ENCODE measurements at regions not wholly inside any gene's neighbourhood (a gene's known extent, or its start where the extent isn't known, plus 50 kb on each side); places are given as distances from the start of the nearest gene placed in this dataset.
A peak's percentile ranks its signal among the peaks of the same experiment; 100 is the strongest.

DNA sequence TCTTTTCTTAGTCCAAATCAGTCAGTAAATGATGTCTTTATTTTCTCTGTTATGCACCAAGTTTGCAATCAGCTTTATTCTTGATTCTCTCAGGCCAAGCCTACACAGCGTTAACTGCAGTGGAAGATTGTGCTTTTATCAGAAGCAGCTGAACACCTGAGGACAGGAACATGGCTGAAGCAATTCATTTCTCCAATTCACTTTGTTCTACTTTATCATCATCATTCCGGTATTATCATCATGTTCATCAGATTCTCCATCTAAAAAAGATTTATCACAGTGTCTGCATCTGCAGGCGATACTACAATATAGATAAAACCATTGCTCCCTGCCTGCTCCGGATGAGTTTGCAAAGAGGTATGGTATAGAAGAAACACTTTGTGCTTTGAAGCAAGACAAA, 68.1 kb upstream of the STMND1 start:
- no peak overlapping the region for H3K27ac Mint-ChIP-seq (ENCODE audit: unreplicated experiment)

DNA sequence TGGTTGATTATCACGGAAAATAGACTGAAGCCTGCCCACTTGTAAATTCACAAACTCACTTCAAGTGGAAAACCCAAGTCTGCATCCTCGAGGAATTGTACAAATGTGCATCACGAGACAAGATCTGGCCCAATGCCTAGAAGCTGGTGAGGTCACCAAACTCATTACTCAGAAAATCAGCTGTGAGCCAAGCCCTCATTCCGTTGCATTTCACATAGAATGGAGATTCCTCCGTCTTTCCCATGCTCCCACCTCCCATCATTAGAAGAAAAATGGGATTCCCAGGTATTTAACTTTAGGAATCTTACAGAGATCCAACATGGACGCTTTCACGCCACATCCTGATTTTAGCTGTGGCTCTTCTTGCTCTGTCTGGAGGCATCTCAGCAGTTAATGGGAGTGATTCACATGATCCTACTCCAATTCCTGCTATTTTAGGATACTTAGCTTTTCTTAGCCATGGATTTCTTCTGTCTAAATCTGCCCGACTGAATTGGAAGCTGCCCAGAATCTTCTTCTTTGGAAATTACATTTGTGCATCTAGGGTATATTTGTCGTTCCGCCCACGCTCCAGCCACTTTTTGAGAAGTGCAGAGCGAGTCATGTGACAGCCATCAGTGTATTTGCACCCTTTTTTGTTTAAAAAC, 68.7 kb upstream of the STMND1 start:
- Mint-ChIP-seq H3K36me3 (ENCODE audit: insufficient read depth, unreplicated experiment) (no peaks in the 10 kb centered on the region), H3K4me1 (ENCODE audit: low read depth, unreplicated experiment) (peaks cover 7% of the 10 kb centered on the region), H3K9me3 (ENCODE audit: low read depth, unreplicated experiment) (no peaks in the 10 kb centered on the region), H3K27me3 (ENCODE audit: unreplicated experiment) (peaks cover under 1% of the 10 kb centered on the region), H3K27ac (ENCODE audit: unreplicated experiment) (no peak overlapping the region), H3K4me3 (ENCODE audit: low read depth, unreplicated experiment) (no peak overlapping the region)
- no TSS peak for BruUV-seq (replicated peaks)
- peak; percentile 48 for DNase-seq
- intact Hi-C loops (cut with micrococcal nuclease; ENCODE audit: unreplicated experiment), result no loop called here
- CTCF ChIA-PET, result no interaction called here
- TF ChIP-seq, protein P1, sequence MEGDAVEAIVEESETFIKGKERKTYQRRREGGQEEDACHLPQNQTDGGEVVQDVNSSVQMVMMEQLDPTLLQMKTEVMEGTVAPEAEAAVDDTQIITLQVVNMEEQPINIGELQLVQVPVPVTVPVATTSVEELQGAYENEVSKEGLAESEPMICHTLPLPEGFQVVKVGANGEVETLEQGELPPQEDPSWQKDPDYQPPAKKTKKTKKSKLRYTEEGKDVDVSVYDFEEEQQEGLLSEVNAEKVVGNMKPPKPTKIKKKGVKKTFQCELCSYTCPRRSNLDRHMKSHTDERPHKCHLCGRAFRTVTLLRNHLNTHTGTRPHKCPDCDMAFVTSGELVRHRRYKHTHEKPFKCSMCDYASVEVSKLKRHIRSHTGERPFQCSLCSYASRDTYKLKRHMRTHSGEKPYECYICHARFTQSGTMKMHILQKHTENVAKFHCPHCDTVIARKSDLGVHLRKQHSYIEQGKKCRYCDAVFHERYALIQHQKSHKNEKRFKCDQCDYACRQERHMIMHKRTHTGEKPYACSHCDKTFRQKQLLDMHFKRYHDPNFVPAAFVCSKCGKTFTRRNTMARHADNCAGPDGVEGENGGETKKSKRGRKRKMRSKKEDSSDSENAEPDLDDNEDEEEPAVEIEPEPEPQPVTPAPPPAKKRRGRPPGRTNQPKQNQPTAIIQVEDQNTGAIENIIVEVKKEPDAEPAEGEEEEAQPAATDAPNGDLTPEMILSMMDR (IDR thresholded peaks at IDR 0.05; ENCODE audit: unreplicated experiment), result no peak

More for the DNA sequence above, 68.1 kb upstream of the STMND1 start:
- TF ChIP-seq, protein P1 (IDR thresholded peaks at IDR 0.05; ENCODE audit: unreplicated experiment), result no peak
- no peak for DNase-seq
- intact Hi-C loops (cut with micrococcal nuclease; ENCODE audit: unreplicated experiment), result no loop called here
- no peaks in the 10 kb centered on the region for H3K27me3 Mint-ChIP-seq (ENCODE audit: unreplicated experiment)
- no TSS peak for BruUV-seq (replicated peaks)
- H3K4me1 Mint-ChIP-seq (ENCODE audit: low read depth, unreplicated experiment), result peaks cover 7% of the 10 kb centered on the region
- no peaks in the 10 kb centered on the region for H3K9me3 Mint-ChIP-seq (ENCODE audit: low read depth, unreplicated experiment)
- CTCF ChIA-PET, result no interaction called here
- H3K36me3 Mint-ChIP-seq (ENCODE audit: insufficient read depth, unreplicated experiment), result no peaks in the 10 kb centered on the region
- no peak overlapping the region for H3K4me3 Mint-ChIP-seq (ENCODE audit: low read depth, unreplicated experiment)

- Mint-ChIP-seq H3K4me3 (ENCODE audit: low read depth, unreplicated experiment) (no peak overlapping the region), H3K36me3 (ENCODE audit: insufficient read depth, unreplicated experiment) (no peaks in the 10 kb centered on the region), H3K4me1 (ENCODE audit: low read depth, unreplicated experiment) (peaks cover 7% of the 10 kb centered on the region), H3K27me3 (ENCODE audit: unreplicated experiment) (peaks cover 6% of the 10 kb centered on the region), H3K27ac (ENCODE audit: unreplicated experiment) (peak overlapping the region; percentile 42), H3K9me3 (ENCODE audit: low read depth, unreplicated experiment) (no peaks in the 10 kb centered on the region)
- DNase-seq, result no peak
- CTCF ChIA-PET, result no interaction called here
- intact Hi-C loops (cut with micrococcal nuclease; ENCODE audit: unreplicated experiment), result no loop called here
- no TSS peak for BruUV-seq (replicated peaks)
- TF ChIP-seq, protein P1 (IDR thresholded peaks at IDR 0.05; ENCODE audit: unreplicated experiment), result no peak
These were observed 69.3 kb upstream of the STMND1 start for GRCh38 chr6:17032590-17032987.

DNA sequence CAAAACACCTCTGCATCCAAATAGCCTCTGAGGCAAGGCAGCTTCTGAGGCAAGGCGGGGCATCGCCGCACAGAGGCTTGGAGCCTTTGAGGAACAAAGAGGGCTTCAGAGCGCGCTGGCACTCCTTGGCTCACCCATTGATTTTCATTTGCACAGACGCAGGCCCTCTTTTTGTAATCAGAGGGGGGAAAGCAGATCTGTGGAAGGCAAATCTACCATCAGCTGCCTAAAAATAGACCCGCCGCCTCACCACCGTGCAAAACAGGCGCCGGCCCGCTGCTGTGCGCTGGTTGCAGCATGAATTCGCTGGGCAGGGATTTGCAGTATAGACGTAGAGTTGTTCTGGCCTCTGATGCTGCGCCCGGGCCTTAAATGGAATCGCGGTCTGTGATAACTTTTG, 69.9 kb upstream of the STMND1 start:
- CTCF ChIA-PET, result no interaction called here
- Mint-ChIP-seq H3K9me3 (ENCODE audit: low read depth, unreplicated experiment) (no peaks in the 10 kb centered on the region), H3K27ac (ENCODE audit: unreplicated experiment) (peak overlapping the region; percentile 42), H3K27me3 (ENCODE audit: unreplicated experiment) (peaks cover 7% of the 10 kb centered on the region), H3K36me3 (ENCODE audit: insufficient read depth, unreplicated experiment) (no peaks in the 10 kb centered on the region), H3K4me1 (ENCODE audit: low read depth, unreplicated experiment) (peaks cover 7% of the 10 kb centered on the region), H3K4me3 (ENCODE audit: low read depth, unreplicated experiment) (no peak overlapping the region)
- BruUV-seq (replicated peaks), result no TSS peak
- TF ChIP-seq, protein P1 (IDR thresholded peaks at IDR 0.05; ENCODE audit: unreplicated experiment), result no peak
- no peak for DNase-seq
- intact Hi-C loops (cut with micrococcal nuclease; ENCODE audit: unreplicated experiment), result no loop called here

All from Calu3 (cell line).